Activated CD8-positive, alpha-beta memory T cell treated with anti-CD3 and anti-CD28 coated beads for 48 hours (primary cell): ENCODE measurements at regions not wholly inside any gene's neighbourhood (a gene's known extent, or its start where the extent isn't known, plus 50 kb on each side); places are given as distances from the start of the nearest gene placed in this dataset.

Source experiments
- DNase-seq, 3 experiments: peaks; one replicate each; pipeline ENCODE4 v3.0.0-alpha.2; 2020; ENCODE audit warnings: low read depth in 2 of 3, low spot score in 2 of 3

GRCh38 chr6:209432-210103 is 82.7 kb upstream of the DUSP22 start:
- no peak for DNase-seq

GRCh38 chr6:210104-210456 is 82.2 kb upstream of the DUSP22 start:
- DNase-seq: no peak

GRCh38 chr6:210778-211374 is 81.4 kb upstream of the DUSP22 start:
- no peak for DNase-seq

- no peak for DNase-seq
Measured at GRCh38 chr6:211871-212497, 80.3 kb upstream of the DUSP22 start.

GRCh38 chr6:213284-213683 is 79.0 kb upstream of the DUSP22 start:
- no peak for DNase-seq

GRCh38 chr6:214428-214827 is 77.9 kb upstream of the DUSP22 start:
- no peak for DNase-seq

GRCh38 chr6:215335-216034 is 76.8 kb upstream of the DUSP22 start:
- no peak for DNase-seq

- DNase-seq: no peak
Measured at GRCh38 chr6:217048-217659, 75.1 kb upstream of the DUSP22 start.

GRCh38 chr6:218153-219018 is 73.9 kb upstream of the DUSP22 start:
- DNase-seq: no peak

GRCh38 chr6:219019-219570 is 73.2 kb upstream of the DUSP22 start:
- no peak for DNase-seq

GRCh38 chr6:219641-220198 is 72.6 kb upstream of the DUSP22 start:
- DNase-seq: no peak

- DNase-seq: no peak
Measured at GRCh38 chr6:220312-220711, 72.0 kb upstream of the DUSP22 start.

GRCh38 chr6:220721-221475 is 71.4 kb upstream of the DUSP22 start:
- no peak for DNase-seq

- DNase-seq: no peak
Measured at GRCh38 chr6:221531-222349, 70.5 kb upstream of the DUSP22 start.

GRCh38 chr6:222468-222867 is 69.8 kb upstream of the DUSP22 start:
- DNase-seq: no peak

GRCh38 chr6:223136-223535 is 69.2 kb upstream of the DUSP22 start:
- DNase-seq: no peak

GRCh38 chr6:223763-224162 is 68.5 kb upstream of the DUSP22 start:
- no peak for DNase-seq

- DNase-seq: no peak
Measured at GRCh38 chr6:224350-224749, 67.9 kb upstream of the DUSP22 start.
